ENCODE measurements at regions not wholly inside any gene's neighbourhood (a gene's known extent, or its start where the extent isn't known, plus 50 kb on each side); places are given as distances from the start of the nearest gene placed in this dataset.

DNA sequence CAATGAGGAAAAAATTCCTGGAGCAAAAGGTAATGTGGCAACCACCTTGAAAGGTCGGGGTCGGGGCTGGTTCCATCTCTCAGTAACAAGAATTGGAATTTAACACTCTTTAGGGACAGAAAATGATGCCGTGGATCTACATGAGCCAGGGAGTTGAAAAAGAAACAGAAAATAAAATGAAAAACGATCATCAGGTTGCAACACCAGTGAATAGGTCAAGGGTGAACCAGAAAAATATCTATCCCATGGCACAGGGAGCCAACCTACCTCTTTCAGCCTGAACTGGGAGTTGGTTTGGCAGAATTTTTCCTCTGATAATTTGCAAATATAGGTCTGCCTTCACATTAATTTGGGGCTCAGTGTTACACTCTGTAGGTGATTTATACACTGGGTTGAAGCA lies 93.7 kb downstream of the C4orf33 start:
- H3K27ac ChIP-seq (ENCODE audit: low read length), result no peak overlapping the region

DNA sequence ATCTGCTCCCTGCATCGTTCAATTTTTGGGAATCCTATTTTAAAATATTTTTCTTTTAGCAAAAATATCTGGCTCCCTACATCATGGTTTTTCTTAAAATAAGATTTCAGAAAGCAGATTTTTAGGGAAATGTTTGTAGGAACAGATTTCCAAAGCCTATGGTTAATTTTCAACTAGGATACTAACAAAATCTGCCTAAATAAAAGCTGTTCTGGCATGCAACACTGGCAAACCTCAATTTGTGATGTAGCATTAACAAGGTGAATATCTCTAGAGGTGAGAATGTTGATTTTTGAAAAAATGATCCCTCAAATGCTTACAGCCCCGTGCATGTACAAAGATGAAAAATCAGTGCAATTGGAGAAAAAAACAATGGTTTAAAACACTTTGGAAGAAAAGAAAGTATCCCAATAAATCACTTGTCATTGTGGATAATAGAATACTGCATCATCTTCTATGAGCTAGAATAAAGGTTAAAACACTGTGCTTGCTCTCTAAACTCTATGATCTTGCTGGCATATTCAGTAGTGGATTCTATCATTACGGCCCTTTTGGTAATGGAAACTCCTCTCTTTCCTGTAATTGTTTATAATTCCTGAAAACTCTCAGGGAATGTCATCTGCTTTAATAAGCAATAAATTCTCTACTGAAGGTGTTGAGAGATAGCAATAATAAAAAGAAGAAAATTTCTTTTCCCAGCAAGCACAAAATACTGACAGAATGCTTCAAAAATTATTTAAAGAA lies 97.6 kb downstream of the C4orf33 start:
- Histone ChIP-seq H3K4me2 (ENCODE audit: low read length) (no peak overlapping the region), H3K79me2 (ENCODE audit: low read length) (no peaks in the 10 kb centered on the region), H3K9me3 (ENCODE audit: insufficient read depth, low read length) (no peaks in the 10 kb centered on the region), H3K4me1 (ENCODE audit: low read length) (0 out of 2 replicates have a peak, but pooled peaks cover under 1% of the 10 kb centered on the region), H3K27ac (ENCODE audit: low read length) (no peak overlapping the region), H4K20me1 (ENCODE audit: insufficient read depth, low read length) (no peaks in the 10 kb centered on the region), H3K27me3 (ENCODE audit: low read depth, low read length) (no peaks in the 10 kb centered on the region), H2AFZ (ENCODE audit: low read depth, low read length) (no peak overlapping the region), H3K4me3 (ENCODE audit: low read length) (no peak overlapping the region), H3K9ac (ENCODE audit: low read length) (no peak overlapping the region), H3K36me3 (replicated peaks; ENCODE audit: low read depth, low read length) (no peaks in the 10 kb centered on the region)
- TF ChIP-seq, protein P1, sequence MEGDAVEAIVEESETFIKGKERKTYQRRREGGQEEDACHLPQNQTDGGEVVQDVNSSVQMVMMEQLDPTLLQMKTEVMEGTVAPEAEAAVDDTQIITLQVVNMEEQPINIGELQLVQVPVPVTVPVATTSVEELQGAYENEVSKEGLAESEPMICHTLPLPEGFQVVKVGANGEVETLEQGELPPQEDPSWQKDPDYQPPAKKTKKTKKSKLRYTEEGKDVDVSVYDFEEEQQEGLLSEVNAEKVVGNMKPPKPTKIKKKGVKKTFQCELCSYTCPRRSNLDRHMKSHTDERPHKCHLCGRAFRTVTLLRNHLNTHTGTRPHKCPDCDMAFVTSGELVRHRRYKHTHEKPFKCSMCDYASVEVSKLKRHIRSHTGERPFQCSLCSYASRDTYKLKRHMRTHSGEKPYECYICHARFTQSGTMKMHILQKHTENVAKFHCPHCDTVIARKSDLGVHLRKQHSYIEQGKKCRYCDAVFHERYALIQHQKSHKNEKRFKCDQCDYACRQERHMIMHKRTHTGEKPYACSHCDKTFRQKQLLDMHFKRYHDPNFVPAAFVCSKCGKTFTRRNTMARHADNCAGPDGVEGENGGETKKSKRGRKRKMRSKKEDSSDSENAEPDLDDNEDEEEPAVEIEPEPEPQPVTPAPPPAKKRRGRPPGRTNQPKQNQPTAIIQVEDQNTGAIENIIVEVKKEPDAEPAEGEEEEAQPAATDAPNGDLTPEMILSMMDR (IDR thresholded peaks at IDR 0.05; ENCODE audit: low read depth, low read length), result no peak
- TF ChIP-seq EZH2phosphoT487 (IDR thresholded peaks at IDR 0.05; ENCODE audit: low read depth), result no peak

More for the DNA sequence above, 93.7 kb downstream of the C4orf33 start:
- no peaks in the 10 kb centered on the region for H3K9me3 ChIP-seq (ENCODE audit: insufficient read depth, low read length)
- TF ChIP-seq, protein P1 (IDR thresholded peaks at IDR 0.05; ENCODE audit: low read depth, low read length), result no peak
- no peak for TF ChIP-seq EZH2phosphoT487 (IDR thresholded peaks at IDR 0.05; ENCODE audit: low read depth)
- no peak overlapping the region for H3K4me2 ChIP-seq (ENCODE audit: low read length)
- no peak overlapping the region; the same call in 1 of the 2 replicates for H2AFZ ChIP-seq (ENCODE audit: low read depth, low read length)
- no peak overlapping the region for H3K4me3 ChIP-seq (ENCODE audit: low read length)
- no peaks in the 10 kb centered on the region for H3K36me3 ChIP-seq (replicated peaks; ENCODE audit: low read depth, low read length)
- H3K27me3 ChIP-seq (ENCODE audit: low read depth, low read length), result no peaks in the 10 kb centered on the region
- no peak overlapping the region for H3K9ac ChIP-seq (ENCODE audit: low read length)
- H3K79me2 ChIP-seq (ENCODE audit: low read length), result no peaks in the 10 kb centered on the region
- no peaks in the 10 kb centered on the region for H3K4me1 ChIP-seq (ENCODE audit: low read length)
- no peaks in the 10 kb centered on the region for H4K20me1 ChIP-seq (ENCODE audit: insufficient read depth, low read length)

DNA sequence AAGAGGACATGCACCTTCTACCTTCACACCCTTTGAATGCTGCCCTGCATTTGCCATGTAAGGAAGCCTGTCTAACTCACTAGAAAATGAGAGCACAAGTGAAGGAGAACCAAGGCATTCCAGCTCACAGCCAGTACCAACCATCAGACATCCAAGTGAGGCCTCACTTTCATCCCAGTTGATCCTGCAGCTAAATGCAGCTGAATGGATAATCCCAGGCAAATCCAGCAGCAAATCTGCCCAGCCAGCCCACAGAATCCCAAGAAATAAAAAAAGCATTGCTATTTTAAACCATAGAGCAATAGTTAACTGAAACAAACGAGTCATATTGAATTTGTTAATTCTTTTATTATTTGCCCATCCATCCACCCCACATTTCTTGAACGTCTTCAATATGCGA lies 112.5 kb downstream of the C4orf33 start:
- Histone ChIP-seq H4K20me1 (ENCODE audit: insufficient read depth, low read length) (no peaks in the 10 kb centered on the region), H3K27me3 (ENCODE audit: low read depth, low read length) (no peaks in the 10 kb centered on the region), H3K9me3 (ENCODE audit: insufficient read depth, low read length) (no peaks in the 10 kb centered on the region), H2AFZ (ENCODE audit: low read depth, low read length) (no peak overlapping the region), H3K4me3 (ENCODE audit: low read length) (no peak overlapping the region), H3K4me1 (ENCODE audit: low read length) (peaks cover 6% of the 10 kb centered on the region), H3K27ac (ENCODE audit: low read length) (no peak overlapping the region), H3K4me2 (ENCODE audit: low read length) (no peak overlapping the region; the same call in 1 of the 2 replicates), H3K79me2 (ENCODE audit: low read length) (no peaks in the 10 kb centered on the region), H3K36me3 (replicated peaks; ENCODE audit: low read depth, low read length) (no peaks in the 10 kb centered on the region), H3K9ac (ENCODE audit: low read length) (no peak overlapping the region)
- TF ChIP-seq EZH2phosphoT487 (IDR thresholded peaks at IDR 0.05; ENCODE audit: low read depth), result no peak
- TF ChIP-seq, protein P1 (IDR thresholded peaks at IDR 0.05; ENCODE audit: low read depth, low read length), result no peak

DNA sequence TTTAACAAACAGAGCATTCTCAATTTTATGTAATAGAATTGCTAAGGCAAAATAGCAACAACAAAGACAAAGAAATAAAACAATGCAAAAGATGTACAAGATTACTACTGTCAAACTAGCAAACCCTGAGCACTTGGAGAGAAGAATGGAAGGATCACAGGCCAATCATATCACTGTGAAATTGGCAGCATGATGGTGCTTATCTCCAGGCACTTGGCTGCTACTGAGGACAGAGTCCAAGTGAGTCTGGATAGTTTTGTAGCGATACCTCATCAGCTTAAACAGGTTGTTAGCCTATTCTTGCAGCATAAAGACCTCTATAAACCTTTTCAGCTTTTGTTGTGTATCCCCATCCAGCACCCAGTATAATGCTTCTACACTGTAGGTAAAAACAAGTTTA lies 117.7 kb downstream of the C4orf33 start:
- Histone ChIP-seq H3K9me3 (ENCODE audit: insufficient read depth, low read length) (no peaks in the 10 kb centered on the region), H3K36me3 (replicated peaks; ENCODE audit: low read depth, low read length) (no peaks in the 10 kb centered on the region), H3K27me3 (ENCODE audit: low read depth, low read length) (no peaks in the 10 kb centered on the region), H3K4me1 (ENCODE audit: low read length) (peaks cover 4% of the 10 kb centered on the region; the same call in 1 of the 2 replicates), H3K4me2 (ENCODE audit: low read length) (no peak overlapping the region), H3K79me2 (ENCODE audit: low read length) (no peaks in the 10 kb centered on the region), H4K20me1 (ENCODE audit: insufficient read depth, low read length) (no peaks in the 10 kb centered on the region), H3K9ac (ENCODE audit: low read length) (no peak overlapping the region), H2AFZ (ENCODE audit: low read depth, low read length) (no peak overlapping the region), H3K4me3 (ENCODE audit: low read length) (no peak overlapping the region), H3K27ac (ENCODE audit: low read length) (no peak overlapping the region)
- TF ChIP-seq, protein P1 (IDR thresholded peaks at IDR 0.05; ENCODE audit: low read depth, low read length), result no peak
- no peak for TF ChIP-seq EZH2phosphoT487 (IDR thresholded peaks at IDR 0.05; ENCODE audit: low read depth)

All from OCI-LY3 (cell line).